Immature natural killer cell (primary cell): ENCODE measurements at regions not wholly inside any gene's neighbourhood (a gene's known extent, or its start where the extent isn't known, plus 50 kb on each side); places are given as distances from the start of the nearest gene placed in this dataset.
"Not testable (repeated sequence)": the region's sequence is repeated elsewhere in the genome, so short reads cannot be mapped to it uniquely, and the experiment has no call there.

Experiments used
- DNase-seq, 3 donors: peaks; one replicate each; pipeline ENCODE4 v3.0.0; 2022; ENCODE audit warnings: mixed read lengths in 1 of 3
- H3K27ac Mint-ChIP-seq, 6 donors: one replicate each; pipeline ENCODE4 v1.8.0; 2020; ENCODE audit warnings: mixed read lengths in 6 of 6, mild to moderate bottlenecking in 5 of 6, inconsistent platforms in 4 of 6, moderate library complexity in 3 of 6
- H3K27me3 Mint-ChIP-seq, 3 donors: one replicate each; pipeline ENCODE4 v1.8.0; 2020 to 2021; ENCODE audit warnings: low read depth in 3 of 3, mild to moderate bottlenecking in 3 of 3, mixed read lengths in 3 of 3, moderate library complexity in 3 of 3, inconsistent platforms in 1 of 3
- H3K36me3 Mint-ChIP-seq, 3 donors: one replicate each; pipeline ENCODE4 v1.8.0; 2020; ENCODE audit warnings: mixed read lengths in 3 of 3, inconsistent platforms in 2 of 3, mild to moderate bottlenecking in 2 of 3
- H3K4me1 Mint-ChIP-seq, 2 donors: one replicate each; pipeline ENCODE4 v1.8.0; 2020; ENCODE audit warnings: inconsistent platforms in 2 of 2, mild to moderate bottlenecking in 2 of 2, mixed read lengths in 2 of 2, moderate library complexity in 1 of 2
- H3K4me3 Mint-ChIP-seq, 5 donors: one replicate each; pipeline ENCODE4 v1.8.0; 2020; ENCODE audit warnings: mild to moderate bottlenecking in 5 of 5, mixed read lengths in 5 of 5, inconsistent platforms in 3 of 5, moderate library complexity in 3 of 5
- H3K9me3 Mint-ChIP-seq, 6 donors: one replicate each; pipeline ENCODE4 v1.8.0; 2020; ENCODE audit warnings: mild to moderate bottlenecking in 6 of 6, mixed read lengths in 6 of 6, inconsistent platforms in 4 of 6, moderate library complexity in 3 of 6

DNA sequence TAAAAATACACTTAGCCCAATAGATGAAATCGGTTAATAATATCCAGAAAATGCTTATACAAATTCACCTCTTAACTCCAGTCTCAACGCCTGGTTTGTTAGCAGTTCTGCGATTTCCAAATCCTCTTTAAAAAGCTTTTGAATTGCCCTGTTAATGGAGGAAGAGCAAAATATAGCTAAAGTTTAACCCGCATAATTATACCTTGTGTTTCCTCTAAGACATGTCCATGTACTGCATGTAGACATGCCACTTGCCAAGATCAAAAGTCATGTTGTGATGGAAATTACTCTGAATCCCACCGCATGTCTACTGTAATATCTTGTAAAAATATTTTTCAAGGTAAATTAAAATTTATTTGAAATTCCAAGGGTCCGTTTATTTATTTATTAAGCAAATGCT is 291.2 kb upstream of the LRP1B start:
- peaks cover 0 to 30% (median 10%) of the 10 kb centered on the region in 6 donors for H3K9me3 Mint-ChIP-seq
- no peak for DNase-seq
- no peaks in the 10 kb centered on the region for H3K36me3 Mint-ChIP-seq
- H3K4me1 Mint-ChIP-seq, result no peaks in the 10 kb centered on the region
- H3K27me3 Mint-ChIP-seq, result peaks cover 0 to 2% (median 0%) of the 10 kb centered on the region in 3 donors
- H3K27ac Mint-ChIP-seq, result no peak overlapping the region
- no peak overlapping the region for H3K4me3 Mint-ChIP-seq

DNA sequence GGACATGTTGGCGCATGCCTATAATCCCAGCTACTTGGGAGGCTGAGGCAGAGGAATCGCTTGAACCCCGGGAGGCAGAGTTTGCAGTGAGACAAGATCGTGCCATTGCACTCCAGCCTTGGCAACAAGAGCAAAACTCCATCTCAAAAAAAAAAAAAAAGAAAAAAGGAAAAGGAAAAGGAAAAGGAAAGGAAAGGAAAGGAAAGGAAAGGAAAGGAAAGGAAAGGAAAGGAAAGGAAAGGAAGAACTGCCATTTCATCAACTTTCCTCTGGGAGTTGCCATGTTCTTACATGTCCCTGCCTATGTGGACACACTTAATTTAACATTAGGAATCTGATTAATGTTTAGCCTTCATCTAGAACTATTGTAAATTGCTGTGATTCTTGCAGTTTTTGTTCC is 287.9 kb upstream of the LRP1B start:
- not testable (repeated sequence) for DNase-seq, H3K4me1 Mint-ChIP-seq, H3K4me3 Mint-ChIP-seq, H3K27me3 Mint-ChIP-seq, H3K36me3 Mint-ChIP-seq, H3K27ac Mint-ChIP-seq
- peaks cover 0 to 19% (median 5%) of the 10 kb centered on the region in 6 donors for H3K9me3 Mint-ChIP-seq

DNA sequence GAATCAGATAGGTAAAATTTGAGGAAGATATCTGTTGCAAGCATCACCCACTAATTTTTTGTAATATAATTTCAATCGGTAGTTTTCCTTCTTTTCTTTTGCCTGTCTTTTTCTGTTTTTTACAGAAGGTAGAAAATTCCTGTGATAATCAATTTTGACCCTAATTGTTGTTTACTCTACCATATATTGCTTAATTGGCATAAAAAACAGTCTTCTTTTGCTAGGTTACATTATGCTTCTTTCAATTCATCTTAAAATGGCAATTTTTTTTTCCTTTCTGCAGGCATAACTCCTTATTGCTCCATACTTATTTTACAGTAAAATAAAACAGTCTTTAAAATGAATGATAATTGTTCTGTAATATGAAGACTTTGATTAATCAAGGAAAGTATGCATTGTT is 286.2 kb upstream of the LRP1B start:
- Mint-ChIP-seq H3K36me3 (no peaks in the 10 kb centered on the region), H3K4me3 (no peak overlapping the region), H3K9me3 (peaks cover 0 to 24% (median 4%) of the 10 kb centered on the region in 6 donors), H3K27ac (no peak overlapping the region), H3K27me3 (peaks cover 0 to 1% (median 0%) of the 10 kb centered on the region in 3 donors), H3K4me1 (no peaks in the 10 kb centered on the region)
- DNase-seq, result no peak

DNA sequence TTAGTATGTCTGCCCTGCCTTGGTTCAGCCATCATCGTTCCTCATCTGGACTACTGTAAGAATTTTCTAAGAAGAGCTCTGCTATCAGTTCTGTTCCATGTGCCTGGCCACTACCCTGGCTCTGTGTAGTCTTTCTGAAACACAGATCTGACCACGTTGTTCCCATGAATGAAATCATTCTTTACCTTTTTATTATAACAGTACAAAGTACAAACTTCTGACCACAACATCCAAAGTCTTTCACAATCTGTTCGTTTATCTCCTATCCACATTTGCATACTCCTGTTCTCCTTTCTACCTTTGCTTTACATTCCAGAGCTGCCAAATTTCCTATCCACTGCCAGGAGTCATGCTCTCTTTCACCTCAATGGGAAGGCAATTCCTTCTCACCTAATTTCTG is 284.6 kb upstream of the LRP1B start:
- H3K36me3 Mint-ChIP-seq, result no peaks in the 10 kb centered on the region
- H3K9me3 Mint-ChIP-seq, result peaks cover 0 to 11% (median 5%) of the 10 kb centered on the region in 6 donors
- no peak for DNase-seq
- H3K27me3 Mint-ChIP-seq, result peaks cover 0 to 1% (median 0%) of the 10 kb centered on the region in 3 donors
- H3K27ac Mint-ChIP-seq, result no peak overlapping the region
- no peak overlapping the region for H3K4me3 Mint-ChIP-seq
- H3K4me1 Mint-ChIP-seq, result no peaks in the 10 kb centered on the region

DNA sequence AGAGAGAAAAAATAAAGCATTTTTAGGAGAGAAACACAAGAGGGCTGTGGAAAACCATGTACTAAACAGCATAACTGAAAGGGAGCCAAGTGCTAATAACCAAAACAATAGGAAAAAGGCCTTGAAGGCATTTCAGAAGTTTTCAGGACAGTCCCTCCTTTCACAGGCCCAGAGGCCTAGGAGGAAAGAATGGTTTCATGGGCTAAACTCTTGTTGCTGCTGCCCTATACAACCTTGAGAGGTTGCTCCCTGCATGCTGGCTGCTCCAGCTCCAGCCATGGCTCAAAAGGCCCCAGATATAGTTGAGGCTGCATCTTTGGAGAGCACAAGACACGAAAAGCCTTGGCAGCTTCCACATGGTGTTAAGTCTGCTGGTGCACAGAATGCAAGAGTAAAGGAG is 267.4 kb upstream of the LRP1B start:
- peaks cover 2 to 56% (median 19%) of the 10 kb centered on the region in 6 donors for H3K9me3 Mint-ChIP-seq
- H3K4me3 Mint-ChIP-seq, result no peak overlapping the region
- H3K36me3 Mint-ChIP-seq, result no peaks in the 10 kb centered on the region
- no peak overlapping the region for H3K27ac Mint-ChIP-seq
- H3K27me3 Mint-ChIP-seq, result no peaks in the 10 kb centered on the region
- no peaks in the 10 kb centered on the region for H3K4me1 Mint-ChIP-seq
- no peak for DNase-seq

DNA sequence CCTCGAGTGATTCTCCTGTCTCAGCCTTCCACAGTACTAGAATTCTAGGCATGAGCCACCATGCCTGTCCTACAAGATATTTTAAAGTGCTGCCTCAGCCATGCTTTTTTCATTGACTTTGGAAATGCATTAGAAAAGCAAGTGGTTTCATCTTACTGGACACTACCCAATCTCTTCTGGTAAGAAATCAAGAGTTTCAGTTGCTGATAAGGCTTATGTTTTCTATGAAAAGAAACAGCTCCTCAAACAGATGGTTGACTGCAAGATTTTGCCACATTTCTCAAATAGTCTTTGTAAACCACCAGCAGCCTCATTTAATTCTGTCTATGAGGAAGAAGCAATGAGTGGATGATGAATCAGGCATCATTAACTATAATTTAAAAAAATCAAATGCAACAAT is 264.5 kb upstream of the LRP1B start:
- no peak for DNase-seq
- Mint-ChIP-seq H3K27ac (no peak overlapping the region), H3K27me3 (no peaks in the 10 kb centered on the region), H3K9me3 (peaks cover 4 to 45% (median 14%) of the 10 kb centered on the region in 6 donors), H3K36me3 (no peaks in the 10 kb centered on the region), H3K4me1 (no peaks in the 10 kb centered on the region), H3K4me3 (no peak overlapping the region)

DNA sequence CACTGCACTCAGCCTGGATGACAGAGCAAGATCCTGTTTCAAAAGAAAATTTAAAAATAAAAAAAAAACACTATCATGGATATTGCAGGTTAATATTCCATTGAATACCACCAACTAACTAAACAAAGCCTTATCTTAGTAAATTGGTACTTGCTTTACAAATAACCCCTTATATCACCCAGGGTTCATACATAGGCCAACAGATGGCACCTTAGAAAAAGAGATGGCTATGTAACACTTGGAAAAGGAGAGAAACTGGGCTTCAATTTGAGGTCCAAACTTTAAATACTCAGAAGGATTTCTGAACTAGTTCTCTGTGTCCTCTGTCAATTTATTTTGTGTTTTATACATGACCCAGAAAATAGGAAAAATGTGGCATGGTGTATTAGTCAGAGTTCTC is 249.6 kb upstream of the LRP1B start:
- Mint-ChIP-seq H3K4me1 (no peaks in the 10 kb centered on the region), H3K27ac (no peak overlapping the region), H3K36me3 (no peaks in the 10 kb centered on the region)

DNA sequence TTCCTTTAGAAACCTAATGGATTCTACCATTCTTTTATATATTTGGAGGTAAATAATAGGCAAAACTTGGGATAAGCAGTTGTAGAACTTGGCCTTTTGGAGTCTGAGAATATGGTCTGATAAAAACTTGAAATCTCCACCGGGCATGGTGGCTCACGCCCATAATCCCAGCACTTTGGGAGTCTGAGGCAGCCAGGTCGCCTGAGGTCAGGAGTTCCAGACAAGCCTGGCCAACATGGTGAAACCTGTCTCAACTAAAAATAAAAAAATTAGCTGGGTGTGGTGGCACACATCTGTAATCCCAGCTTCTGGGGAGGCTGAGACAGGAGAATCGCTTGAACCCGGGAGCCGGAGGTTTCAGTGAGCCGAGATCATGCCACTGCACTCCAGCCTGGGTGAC is 231.3 kb upstream of the LRP1B start:
- not testable (repeated sequence) for DNase-seq, H3K36me3 Mint-ChIP-seq, H3K27me3 Mint-ChIP-seq, H3K4me3 Mint-ChIP-seq, H3K4me1 Mint-ChIP-seq, H3K27ac Mint-ChIP-seq
- H3K9me3 Mint-ChIP-seq, result peaks cover 0 to 36% (median 9%) of the 10 kb centered on the region in 6 donors

More for the DNA sequence above, 249.6 kb upstream of the LRP1B start:
- DNase-seq, result no peak
- Mint-ChIP-seq H3K9me3 (peaks cover 0 to 34% (median 12%) of the 10 kb centered on the region in 6 donors), H3K4me3 (no peak overlapping the region), H3K27me3 (no peaks in the 10 kb centered on the region)

DNA sequence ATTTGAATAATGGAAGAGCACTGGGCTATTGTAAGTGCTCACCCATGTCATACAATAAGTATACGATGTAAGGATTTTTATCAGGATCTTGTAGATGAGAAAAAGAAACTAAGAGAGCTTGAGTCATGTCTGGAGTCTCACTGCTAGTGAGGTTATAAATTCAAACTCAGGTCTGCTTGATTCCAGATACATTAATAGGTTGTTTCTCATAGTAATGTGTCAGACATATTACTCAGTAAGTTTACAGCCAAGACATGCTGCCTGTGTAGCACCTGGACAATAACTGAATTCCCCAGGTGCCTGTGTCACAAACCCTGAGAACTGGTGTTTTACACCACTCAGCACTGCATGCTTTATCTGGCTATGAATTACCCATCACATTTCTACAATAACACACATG is 216.9 kb upstream of the LRP1B start:
- Mint-ChIP-seq H3K36me3 (peaks cover 0 to 2% (median 0%) of the 10 kb centered on the region in 3 donors), H3K27me3 (no peaks in the 10 kb centered on the region), H3K9me3 (peaks cover 2 to 23% (median 8%) of the 10 kb centered on the region in 6 donors), H3K4me1 (no peaks in the 10 kb centered on the region), H3K27ac (no peak overlapping the region), H3K4me3 (no peak overlapping the region)
- no peak for DNase-seq

DNA sequence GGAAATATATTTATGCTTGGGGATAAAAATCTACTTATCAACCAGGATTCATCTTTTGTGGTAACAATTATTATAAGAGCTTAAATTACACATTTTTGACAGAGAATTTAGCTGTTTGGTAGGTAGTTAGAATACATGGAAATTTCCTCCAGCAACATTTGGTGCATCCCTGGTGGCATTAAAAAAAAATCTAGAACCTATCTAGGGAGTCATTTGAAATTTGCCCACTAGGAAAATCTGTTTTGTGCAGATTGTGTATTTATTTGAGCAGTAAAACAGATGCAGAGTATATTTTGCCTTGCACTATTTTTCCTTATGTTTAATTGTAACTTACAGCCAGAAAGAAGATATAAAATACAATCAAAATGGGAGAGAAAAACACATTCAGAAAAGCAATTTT is 208.4 kb upstream of the LRP1B start:
- Mint-ChIP-seq H3K27ac (no peak overlapping the region), H3K36me3 (peaks cover 0 to 3% (median 0%) of the 10 kb centered on the region in 3 donors), H3K9me3 (peaks cover 13 to 43% (median 29%) of the 10 kb centered on the region in 6 donors), H3K4me1 (no peaks in the 10 kb centered on the region), H3K4me3 (no peak overlapping the region), H3K27me3 (no peaks in the 10 kb centered on the region)
- no peak for DNase-seq

DNA sequence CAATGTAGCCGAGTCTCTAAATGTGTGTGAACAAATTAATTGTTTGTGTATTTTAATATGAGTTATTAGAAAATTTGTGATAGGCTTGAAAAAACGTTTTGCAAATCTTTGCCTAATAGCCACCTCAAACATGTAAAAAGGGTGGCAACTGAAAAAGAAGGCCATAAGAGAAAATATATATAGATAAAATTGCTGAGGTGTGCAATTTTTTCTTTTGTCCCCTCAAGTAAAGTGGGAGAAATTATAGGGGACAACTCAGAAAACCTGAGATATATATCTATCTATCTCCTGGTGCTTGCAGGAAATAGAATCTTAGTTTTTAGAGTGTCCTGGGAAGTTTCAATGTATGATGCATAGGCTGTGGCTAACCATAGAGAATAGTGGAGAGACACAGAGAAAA is 201.4 kb upstream of the LRP1B start:
- H3K9me3 Mint-ChIP-seq, result peaks cover 0 to 48% (median 20%) of the 10 kb centered on the region in 6 donors
- H3K36me3 Mint-ChIP-seq, result no peaks in the 10 kb centered on the region
- no peak for DNase-seq
- H3K4me1 Mint-ChIP-seq, result no peaks in the 10 kb centered on the region
- H3K27me3 Mint-ChIP-seq, result no peaks in the 10 kb centered on the region
- no peak overlapping the region for H3K4me3 Mint-ChIP-seq
- no peak overlapping the region for H3K27ac Mint-ChIP-seq

DNA sequence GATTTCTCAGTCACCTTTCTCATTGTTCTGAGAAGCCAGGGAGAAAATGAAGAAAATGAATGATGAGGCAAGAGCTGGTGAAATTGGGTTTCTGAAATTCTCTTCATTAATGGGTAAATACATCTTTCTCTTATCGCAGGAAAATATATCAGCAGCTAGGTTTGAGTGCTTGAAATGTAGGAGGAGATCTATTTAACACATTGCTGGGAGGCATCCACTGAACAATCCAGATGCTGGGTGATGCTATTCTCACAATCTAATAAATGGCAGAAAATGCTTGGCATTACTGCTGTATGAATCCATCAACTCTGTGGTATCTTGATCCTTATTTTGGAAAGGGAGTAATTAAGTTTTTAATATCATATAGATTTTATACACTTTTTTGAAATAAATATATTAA is 199.6 kb upstream of the LRP1B start:
- Mint-ChIP-seq H3K36me3 (no peaks in the 10 kb centered on the region), H3K27ac (no peak overlapping the region), H3K4me3 (no peak overlapping the region), H3K4me1 (no peaks in the 10 kb centered on the region), H3K9me3 (peaks cover 0 to 48% (median 18%) of the 10 kb centered on the region in 6 donors), H3K27me3 (no peaks in the 10 kb centered on the region)
- DNase-seq, result no peak

DNA sequence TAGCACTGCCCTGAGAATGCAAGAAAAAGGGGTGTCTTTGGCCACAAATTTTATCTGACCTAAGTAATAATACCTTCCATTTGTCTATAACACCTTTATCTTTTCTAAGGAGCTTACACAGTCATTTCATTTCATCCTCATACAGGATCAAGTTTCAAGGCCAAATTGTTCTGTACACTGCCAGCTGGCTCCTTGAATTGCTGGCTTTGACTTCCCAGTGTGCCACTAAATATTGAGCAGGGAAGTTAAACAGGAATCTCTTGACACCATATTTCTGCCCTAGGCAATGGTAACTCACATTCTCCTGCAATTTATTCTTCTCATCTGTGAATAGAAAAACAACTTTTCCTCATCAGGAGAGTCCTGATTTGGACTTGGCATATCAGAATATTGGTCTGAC is 195.1 kb upstream of the LRP1B start:
- no peak for DNase-seq
- H3K27ac Mint-ChIP-seq, result no peak overlapping the region
- no peak overlapping the region for H3K4me3 Mint-ChIP-seq
- peaks cover 0 to 4% (median 0%) of the 10 kb centered on the region in 3 donors for H3K27me3 Mint-ChIP-seq
- H3K36me3 Mint-ChIP-seq, result peaks cover 0 to 6% (median 0%) of the 10 kb centered on the region in 3 donors
- H3K4me1 Mint-ChIP-seq, result no peaks in the 10 kb centered on the region
- peaks cover 7 to 45% (median 14%) of the 10 kb centered on the region in 6 donors for H3K9me3 Mint-ChIP-seq

DNA sequence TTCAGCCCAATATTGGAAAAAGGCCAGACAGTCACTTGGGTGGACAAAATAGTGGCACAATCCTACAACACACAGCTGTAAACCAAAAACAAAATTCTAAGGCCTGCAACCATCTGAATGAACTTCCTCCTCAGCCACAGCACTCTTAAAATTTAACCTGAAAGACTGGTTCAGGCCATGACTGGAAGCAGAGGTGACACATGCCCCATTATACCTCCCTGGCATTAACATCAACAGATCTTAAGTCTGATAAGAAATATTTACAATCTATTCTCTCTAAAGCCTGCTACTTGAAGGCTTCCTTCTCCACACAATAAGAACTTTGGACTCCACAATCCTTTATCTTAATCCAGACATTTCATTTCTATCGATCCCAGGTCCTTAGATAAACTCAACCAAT is 192.4 kb upstream of the LRP1B start:
- DNase-seq, result no peak
- Mint-ChIP-seq H3K4me1 (no peaks in the 10 kb centered on the region), H3K27ac (no peak overlapping the region), H3K4me3 (no peak overlapping the region), H3K9me3 (peaks cover 8 to 31% (median 12%) of the 10 kb centered on the region in 6 donors), H3K27me3 (peaks cover 0 to 4% (median 0%) of the 10 kb centered on the region in 3 donors), H3K36me3 (peaks cover 0 to 6% (median 0%) of the 10 kb centered on the region in 3 donors)

DNA sequence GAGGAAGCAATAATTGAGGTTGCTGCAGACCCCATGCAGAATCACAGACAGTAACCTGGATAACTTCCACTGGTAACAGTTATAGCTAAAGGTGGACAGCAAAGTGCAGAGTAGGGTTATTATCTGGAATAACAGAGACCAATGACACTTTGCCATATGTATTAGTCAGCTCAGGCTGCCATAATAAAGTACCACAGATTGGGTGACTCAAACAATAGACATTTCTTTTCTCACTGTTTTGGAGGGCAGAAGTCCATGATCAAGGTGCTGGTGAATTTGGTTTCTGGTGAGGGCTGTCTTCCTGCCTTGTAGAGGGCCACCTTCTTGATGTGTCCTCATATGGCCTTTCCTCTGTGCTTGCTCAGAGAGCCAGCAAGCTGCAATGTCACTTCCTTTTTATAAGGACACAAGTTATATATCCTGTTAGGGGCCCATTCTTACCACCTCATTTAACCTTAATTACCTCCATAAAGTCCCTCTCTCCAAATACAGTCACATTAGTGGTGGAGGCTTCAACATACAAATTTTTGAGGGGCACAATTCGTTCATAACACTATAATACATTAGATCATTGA is 191.0 kb upstream of the LRP1B start:
- DNase-seq, result no peak
- H3K9me3 Mint-ChIP-seq, result peaks cover 10 to 43% (median 12%) of the 10 kb centered on the region in 6 donors
- no peak overlapping the region for H3K4me3 Mint-ChIP-seq
- no peaks in the 10 kb centered on the region for H3K4me1 Mint-ChIP-seq
- peaks cover 0 to 4% (median 0%) of the 10 kb centered on the region in 3 donors for H3K27me3 Mint-ChIP-seq
- peaks cover 0 to 6% (median 0%) of the 10 kb centered on the region in 3 donors for H3K36me3 Mint-ChIP-seq
- no peak overlapping the region for H3K27ac Mint-ChIP-seq
